ENCODE measurements at regions not wholly inside any gene's neighbourhood (a gene's known extent, or its start where the extent isn't known, plus 50 kb on each side); places are given as distances from the start of the nearest gene placed in this dataset.

DNA sequence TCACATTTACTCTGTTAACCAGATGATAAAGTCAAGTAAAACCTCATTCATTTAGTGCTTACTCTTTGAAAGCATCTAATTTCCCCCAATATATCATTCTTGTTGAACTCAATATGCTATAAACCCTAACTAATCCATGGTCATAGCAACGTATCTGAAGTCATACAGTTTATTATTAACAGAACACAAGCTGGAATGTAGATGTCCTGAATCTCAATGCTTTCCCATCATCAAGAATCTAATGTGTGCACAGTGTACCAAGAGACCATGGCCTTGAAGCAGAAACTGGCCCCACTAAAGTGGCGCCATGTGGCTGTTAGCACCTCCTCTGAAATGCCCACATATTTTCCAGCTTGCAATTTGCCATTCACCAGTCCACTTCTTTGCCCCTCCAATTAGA is 245.8 kb downstream of the SOX9 start:
- H3K9me2 ChIP-seq (replicated peaks; ENCODE audit: insufficient read depth, low read length), result no peaks in the 10 kb centered on the region
- H3K36me3 ChIP-seq (replicated peaks; ENCODE audit: insufficient read depth, low read length), result no peaks in the 10 kb centered on the region
- no peak overlapping the region for H3K27ac ChIP-seq (ENCODE audit: low read length)
- DNase-seq, result no peak
- H3K9me3 ChIP-seq (replicated peaks; ENCODE audit: insufficient read depth, low read length), result no peaks in the 10 kb centered on the region
- no peaks in the 10 kb centered on the region for H3F3A ChIP-seq (ENCODE audit: insufficient read depth, low read length)
- H3K4me2 ChIP-seq (ENCODE audit: low read depth, low read length), result no peak overlapping the region
- no peaks in the 10 kb centered on the region for H3K27me3 ChIP-seq (replicated peaks; ENCODE audit: insufficient read depth, low read length)
- H4K20me1 ChIP-seq (ENCODE audit: insufficient read depth, low read length), result no peaks in the 10 kb centered on the region
- no peak overlapping the region for H2AFZ ChIP-seq (ENCODE audit: low read length)
- H3K9ac ChIP-seq (ENCODE audit: low read length), result no peak overlapping the region
- H3K4me3 ChIP-seq (ENCODE audit: low read length), result no peak overlapping the region
- no peaks in the 10 kb centered on the region for H3K4me1 ChIP-seq (ENCODE audit: low read length)
- no peaks in the 10 kb centered on the region for H3K79me2 ChIP-seq (ENCODE audit: low read length)
- TF ChIP-seq EZH2phosphoT487 (IDR thresholded peaks at IDR 0.05; ENCODE audit: low read length) (no peak), EZH2 (optimal IDR thresholded peaks at IDR 0.05; ENCODE audit: low read depth, low read length) (no peak)
- TF ChIP-seq, protein P1, sequence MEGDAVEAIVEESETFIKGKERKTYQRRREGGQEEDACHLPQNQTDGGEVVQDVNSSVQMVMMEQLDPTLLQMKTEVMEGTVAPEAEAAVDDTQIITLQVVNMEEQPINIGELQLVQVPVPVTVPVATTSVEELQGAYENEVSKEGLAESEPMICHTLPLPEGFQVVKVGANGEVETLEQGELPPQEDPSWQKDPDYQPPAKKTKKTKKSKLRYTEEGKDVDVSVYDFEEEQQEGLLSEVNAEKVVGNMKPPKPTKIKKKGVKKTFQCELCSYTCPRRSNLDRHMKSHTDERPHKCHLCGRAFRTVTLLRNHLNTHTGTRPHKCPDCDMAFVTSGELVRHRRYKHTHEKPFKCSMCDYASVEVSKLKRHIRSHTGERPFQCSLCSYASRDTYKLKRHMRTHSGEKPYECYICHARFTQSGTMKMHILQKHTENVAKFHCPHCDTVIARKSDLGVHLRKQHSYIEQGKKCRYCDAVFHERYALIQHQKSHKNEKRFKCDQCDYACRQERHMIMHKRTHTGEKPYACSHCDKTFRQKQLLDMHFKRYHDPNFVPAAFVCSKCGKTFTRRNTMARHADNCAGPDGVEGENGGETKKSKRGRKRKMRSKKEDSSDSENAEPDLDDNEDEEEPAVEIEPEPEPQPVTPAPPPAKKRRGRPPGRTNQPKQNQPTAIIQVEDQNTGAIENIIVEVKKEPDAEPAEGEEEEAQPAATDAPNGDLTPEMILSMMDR (IDR thresholded peaks at IDR 0.05; ENCODE audit: low read length), result no peak

DNA sequence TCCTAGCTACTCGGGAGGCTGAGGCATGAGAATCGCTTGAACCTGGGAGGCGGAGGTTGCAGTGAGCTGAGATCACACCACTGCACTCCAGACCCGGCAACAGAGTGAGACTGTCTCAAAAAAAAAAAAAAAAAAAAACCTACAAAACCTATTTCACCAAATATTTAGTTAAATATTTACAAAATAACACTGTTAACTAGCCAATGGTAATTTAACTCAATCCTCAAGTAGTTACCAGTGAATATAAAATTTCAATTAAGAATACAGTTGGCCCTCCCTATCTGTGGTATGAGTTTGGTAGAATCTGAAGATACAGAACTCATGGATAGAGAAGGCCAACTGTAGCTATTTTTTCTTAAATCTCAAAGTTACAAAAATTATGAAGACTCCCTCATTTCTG is 247.4 kb downstream of the SOX9 start:
- Histone ChIP-seq H3K27me3 (replicated peaks; ENCODE audit: insufficient read depth, low read length) (no peaks in the 10 kb centered on the region), H3K27ac (ENCODE audit: low read length) (no peak overlapping the region), H3K9ac (ENCODE audit: low read length) (no peak overlapping the region), H3K36me3 (replicated peaks; ENCODE audit: insufficient read depth, low read length) (no peaks in the 10 kb centered on the region), H3K4me1 (ENCODE audit: low read length) (no peaks in the 10 kb centered on the region), H3K79me2 (ENCODE audit: low read length) (no peaks in the 10 kb centered on the region), H3K9me2 (replicated peaks; ENCODE audit: insufficient read depth, low read length) (no peaks in the 10 kb centered on the region), H2AFZ (ENCODE audit: low read length) (no peak overlapping the region), H4K20me1 (ENCODE audit: insufficient read depth, low read length) (no peaks in the 10 kb centered on the region), H3K9me3 (replicated peaks; ENCODE audit: insufficient read depth, low read length) (no peaks in the 10 kb centered on the region), H3K4me3 (ENCODE audit: low read length) (no peak overlapping the region), H3K4me2 (ENCODE audit: low read depth, low read length) (no peak overlapping the region), H3F3A (ENCODE audit: insufficient read depth, low read length) (no peaks in the 10 kb centered on the region)
- DNase-seq, result no peak
- TF ChIP-seq EZH2phosphoT487 (IDR thresholded peaks at IDR 0.05; ENCODE audit: low read length) (no peak), EZH2 (optimal IDR thresholded peaks at IDR 0.05; ENCODE audit: low read depth, low read length) (no peak)
- TF ChIP-seq, protein P1 (IDR thresholded peaks at IDR 0.05; ENCODE audit: low read length), result no peak

DNA sequence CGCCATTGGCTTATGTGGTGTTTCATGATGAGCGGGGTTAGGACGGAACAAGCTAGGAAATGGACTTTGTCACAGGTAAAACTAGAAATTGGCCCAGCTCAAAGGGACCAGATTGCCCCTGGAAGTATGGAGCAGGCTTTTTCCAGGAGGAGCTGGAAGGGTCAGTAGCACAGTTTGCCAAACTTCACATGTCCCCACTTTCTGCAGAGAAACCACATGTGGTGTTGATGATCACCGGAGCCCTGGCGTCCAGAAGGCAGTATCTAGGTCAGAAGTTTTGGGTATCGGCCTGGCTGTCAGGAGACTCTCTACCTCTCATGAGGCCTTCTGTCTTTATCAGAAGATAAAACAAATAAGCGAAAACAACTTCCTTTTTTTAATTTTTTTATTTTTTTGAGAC is 248.5 kb downstream of the SOX9 start:
- no peaks in the 10 kb centered on the region for H3K27me3 ChIP-seq (replicated peaks; ENCODE audit: insufficient read depth, low read length)
- DNase-seq, result no peak
- TF ChIP-seq EZH2phosphoT487 (IDR thresholded peaks at IDR 0.05; ENCODE audit: low read length) (no peak), EZH2 (optimal IDR thresholded peaks at IDR 0.05; ENCODE audit: low read depth, low read length) (no peak)
- TF ChIP-seq, protein P1 (IDR thresholded peaks at IDR 0.05; ENCODE audit: low read length), result no peak

More for the DNA sequence above, 248.5 kb downstream of the SOX9 start:
- Histone ChIP-seq H2AFZ (ENCODE audit: low read length) (no peak overlapping the region), H3F3A (ENCODE audit: insufficient read depth, low read length) (no peaks in the 10 kb centered on the region), H3K4me2 (ENCODE audit: low read depth, low read length) (no peak overlapping the region), H3K9ac (ENCODE audit: low read length) (no peak overlapping the region), H3K79me2 (ENCODE audit: low read length) (no peaks in the 10 kb centered on the region), H4K20me1 (ENCODE audit: insufficient read depth, low read length) (no peaks in the 10 kb centered on the region), H3K36me3 (replicated peaks; ENCODE audit: insufficient read depth, low read length) (no peaks in the 10 kb centered on the region), H3K4me1 (ENCODE audit: low read length) (no peaks in the 10 kb centered on the region), H3K4me3 (ENCODE audit: low read length) (no peak overlapping the region), H3K27ac (ENCODE audit: low read length) (no peak overlapping the region), H3K9me2 (replicated peaks; ENCODE audit: insufficient read depth, low read length) (no peaks in the 10 kb centered on the region), H3K9me3 (replicated peaks; ENCODE audit: insufficient read depth, low read length) (no peaks in the 10 kb centered on the region)
